ENCODE measurements at regions not wholly inside any gene's neighbourhood (a gene's known extent, or its start where the extent isn't known, plus 50 kb on each side); places are given as distances from the start of the nearest gene placed in this dataset.

DNA sequence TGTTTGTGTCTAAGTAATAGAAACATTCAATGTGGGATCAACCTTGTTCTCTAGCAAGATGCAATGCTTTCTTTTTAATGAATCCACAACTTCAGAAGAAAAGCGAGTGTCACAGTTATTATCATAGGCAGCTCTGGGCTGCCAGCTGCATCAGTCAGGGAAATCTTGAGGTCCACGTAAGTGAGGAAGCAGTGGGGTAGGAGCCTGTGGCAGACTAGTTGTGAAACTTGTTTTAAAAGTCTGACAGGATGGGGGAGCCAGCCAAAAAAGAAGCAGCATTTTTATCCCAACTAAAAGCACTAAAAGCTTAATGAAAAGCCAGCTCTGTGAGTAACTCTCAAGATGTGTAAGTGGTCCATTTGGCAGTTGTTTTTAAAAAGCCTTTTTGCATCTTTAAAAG is 113.1 kb downstream of the ZNF326 start:
- no peak for TF ChIP-seq POLR2A (IDR thresholded peaks at IDR 0.05)
- TF ChIP-seq, protein P1, sequence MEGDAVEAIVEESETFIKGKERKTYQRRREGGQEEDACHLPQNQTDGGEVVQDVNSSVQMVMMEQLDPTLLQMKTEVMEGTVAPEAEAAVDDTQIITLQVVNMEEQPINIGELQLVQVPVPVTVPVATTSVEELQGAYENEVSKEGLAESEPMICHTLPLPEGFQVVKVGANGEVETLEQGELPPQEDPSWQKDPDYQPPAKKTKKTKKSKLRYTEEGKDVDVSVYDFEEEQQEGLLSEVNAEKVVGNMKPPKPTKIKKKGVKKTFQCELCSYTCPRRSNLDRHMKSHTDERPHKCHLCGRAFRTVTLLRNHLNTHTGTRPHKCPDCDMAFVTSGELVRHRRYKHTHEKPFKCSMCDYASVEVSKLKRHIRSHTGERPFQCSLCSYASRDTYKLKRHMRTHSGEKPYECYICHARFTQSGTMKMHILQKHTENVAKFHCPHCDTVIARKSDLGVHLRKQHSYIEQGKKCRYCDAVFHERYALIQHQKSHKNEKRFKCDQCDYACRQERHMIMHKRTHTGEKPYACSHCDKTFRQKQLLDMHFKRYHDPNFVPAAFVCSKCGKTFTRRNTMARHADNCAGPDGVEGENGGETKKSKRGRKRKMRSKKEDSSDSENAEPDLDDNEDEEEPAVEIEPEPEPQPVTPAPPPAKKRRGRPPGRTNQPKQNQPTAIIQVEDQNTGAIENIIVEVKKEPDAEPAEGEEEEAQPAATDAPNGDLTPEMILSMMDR (IDR thresholded peaks at IDR 0.05), result no peak
- H3K9me3 ChIP-seq, result no peaks in the 10 kb centered on the region
- 69 to 71% methylated on average over 2 of the region's 2 CpGs for whole genome bisulfite sequencing, 2 donors
- no peaks in the 10 kb centered on the region for H3K4me1 ChIP-seq
- H3K27ac ChIP-seq, result no peak overlapping the region
- no peaks in the 10 kb centered on the region for H3K27me3 ChIP-seq
- no peaks in the 10 kb centered on the region for H3K36me3 ChIP-seq (ENCODE audit: low read depth, missing control alignments)
- H3K4me3 ChIP-seq, result no peak overlapping the region
- intact Hi-C loops (cut with DNase I; ENCODE audit: low total_unique reads), result no loop called here
- no peak for DNase-seq

DNA sequence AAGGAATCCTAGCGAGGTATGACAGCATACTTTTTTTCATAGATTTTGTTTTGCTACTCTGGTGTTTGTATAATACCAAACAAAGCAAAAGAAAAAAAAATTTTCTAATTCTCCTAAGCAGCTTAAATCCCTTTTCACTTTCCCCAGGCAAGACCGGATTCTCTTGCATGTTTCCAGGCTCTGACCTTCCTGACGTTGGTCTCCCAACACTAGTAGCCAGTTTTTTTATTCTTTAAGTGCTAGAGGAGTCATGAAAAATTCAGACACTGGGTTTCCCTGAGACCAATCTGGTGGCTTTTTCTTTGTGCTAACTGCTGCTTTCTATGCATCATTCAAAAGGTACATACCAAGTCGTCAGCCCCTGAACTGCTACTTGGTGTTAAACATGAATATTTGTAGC is 111.4 kb downstream of the ZNF326 start:
- no peak for DNase-seq
- H3K4me1 ChIP-seq, result no peaks in the 10 kb centered on the region
- WGBS, 2 donors, result 80 to 81% methylated on average over 4 of the region's 4 CpGs
- no peaks in the 10 kb centered on the region for H3K27me3 ChIP-seq
- no peaks in the 10 kb centered on the region for H3K36me3 ChIP-seq (ENCODE audit: low read depth, missing control alignments)
- H3K4me3 ChIP-seq, result no peak overlapping the region
- no peak overlapping the region for H3K27ac ChIP-seq
- TF ChIP-seq POLR2A (IDR thresholded peaks at IDR 0.05), result no peak
- TF ChIP-seq, protein P1 (IDR thresholded peaks at IDR 0.05), result no peak
- intact Hi-C loops (cut with DNase I; ENCODE audit: low total_unique reads), result no loop called here
- H3K9me3 ChIP-seq, result no peaks in the 10 kb centered on the region

DNA sequence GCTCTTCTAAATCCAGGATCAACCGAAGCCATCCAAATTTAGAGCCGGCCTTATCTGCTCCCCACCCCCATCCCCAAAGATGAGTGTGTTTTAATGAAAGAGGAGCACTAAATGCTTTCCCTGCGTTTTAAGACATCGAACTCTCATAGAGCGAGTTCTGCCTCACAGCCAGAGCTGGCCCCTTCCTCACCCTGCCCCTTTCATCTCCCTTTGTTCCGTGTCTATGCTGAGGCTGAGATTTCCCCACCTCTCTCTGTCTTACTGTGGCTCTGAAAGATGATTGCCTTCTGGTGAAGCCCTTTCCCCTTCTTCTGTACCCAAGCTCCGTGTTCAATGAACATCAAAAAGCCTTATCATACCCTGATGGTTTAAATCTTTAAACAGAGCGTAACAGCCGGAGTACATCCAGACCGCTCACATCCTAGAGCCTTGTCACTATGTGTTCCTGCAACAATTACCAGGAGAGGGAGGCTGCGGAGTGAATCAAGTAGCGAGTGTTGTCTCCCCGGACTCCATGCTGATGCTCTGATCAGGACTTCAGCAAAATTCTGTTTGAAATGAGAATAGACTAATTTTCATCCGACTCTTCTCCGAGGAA is 110.1 kb downstream of the ZNF326 start:
- H3K4me3 ChIP-seq, result no peak overlapping the region
- H3K9me3 ChIP-seq, result no peaks in the 10 kb centered on the region
- no peak for DNase-seq
- TF ChIP-seq, protein P1 (IDR thresholded peaks at IDR 0.05), result no peak
- no peak for TF ChIP-seq POLR2A (IDR thresholded peaks at IDR 0.05)
- H3K27me3 ChIP-seq, result no peaks in the 10 kb centered on the region
- H3K4me1 ChIP-seq, result no peaks in the 10 kb centered on the region
- no peak overlapping the region for H3K27ac ChIP-seq
- 47 to 54% methylated on average over 15 of the region's 15 CpGs for WGBS, 2 donors
- H3K36me3 ChIP-seq (ENCODE audit: low read depth, missing control alignments), result no peaks in the 10 kb centered on the region
- intact Hi-C loops (cut with DNase I; ENCODE audit: low total_unique reads), result no loop called here

DNA sequence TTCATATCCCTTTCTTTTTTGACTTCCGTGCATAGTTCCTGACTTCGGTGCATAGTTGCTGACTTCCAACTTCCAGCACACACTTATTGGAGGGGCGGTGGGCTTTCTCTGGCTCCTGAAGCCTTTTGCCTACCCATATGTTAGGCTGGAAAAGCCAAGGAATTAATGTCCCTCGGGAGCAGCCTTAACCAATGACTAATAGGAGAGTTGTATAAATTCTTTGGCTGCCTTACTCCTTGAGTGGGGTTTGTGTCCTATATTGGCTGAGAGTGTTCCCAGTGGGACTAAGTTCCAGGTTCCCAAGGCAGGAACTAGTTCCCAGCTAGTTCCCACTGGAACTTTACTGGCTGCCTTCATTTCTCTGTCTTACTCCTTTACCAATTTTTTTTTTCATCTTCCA is 105.7 kb downstream of the ZNF326 start:
- no peaks in the 10 kb centered on the region for H3K27me3 ChIP-seq
- no peak overlapping the region for H3K27ac ChIP-seq
- no peaks in the 10 kb centered on the region for H3K4me1 ChIP-seq
- DNase-seq, result no peak
- H3K4me3 ChIP-seq, result no peak overlapping the region
- no peaks in the 10 kb centered on the region for H3K36me3 ChIP-seq (ENCODE audit: low read depth, missing control alignments)
- H3K9me3 ChIP-seq, result no peaks in the 10 kb centered on the region
- intact Hi-C loops (cut with DNase I; ENCODE audit: low total_unique reads), result no loop called here
- WGBS, 2 donors, result 72% methylated on average over 4 of the region's 4 CpGs
- TF ChIP-seq, protein P1 (IDR thresholded peaks at IDR 0.05), result no peak
- TF ChIP-seq POLR2A (IDR thresholded peaks at IDR 0.05), result no peak

DNA sequence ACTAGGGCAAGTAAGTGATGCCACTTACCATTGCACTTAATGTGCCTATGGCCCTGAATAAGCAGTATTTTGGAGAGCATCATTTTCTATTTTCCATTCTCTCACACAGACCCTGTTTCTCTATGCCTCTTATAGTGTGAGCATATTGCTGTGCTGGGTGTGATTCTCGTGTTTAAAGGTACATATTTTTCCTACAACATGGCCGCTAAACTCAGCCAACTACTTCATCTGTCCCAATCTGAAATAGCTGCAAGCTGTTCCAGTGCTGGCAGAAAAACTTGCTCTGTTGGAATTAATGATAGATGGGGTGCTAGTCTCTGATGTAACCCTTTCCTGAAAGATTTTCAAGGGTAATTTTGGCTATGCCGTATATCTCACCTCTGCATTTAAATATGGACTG is 97.5 kb downstream of the ZNF326 start:
- Histone ChIP-seq H3K27me3 (no peaks in the 10 kb centered on the region), H3K36me3 (ENCODE audit: low read depth, missing control alignments) (no peaks in the 10 kb centered on the region), H3K9me3 (no peaks in the 10 kb centered on the region), H3K27ac (no peak overlapping the region), H3K4me3 (no peak overlapping the region), H3K4me1 (no peaks in the 10 kb centered on the region)
- 75 to 85% methylated on average over 3 of the region's 3 CpGs for WGBS, 2 donors
- intact Hi-C loops (cut with DNase I; ENCODE audit: low total_unique reads), result no loop called here
- TF ChIP-seq, protein P1 (IDR thresholded peaks at IDR 0.05), result no peak
- TF ChIP-seq POLR2A (IDR thresholded peaks at IDR 0.05), result no peak
- DNase-seq, result no peak
